Natural killer cell (primary cell): ENCODE measurements at regions not wholly inside any gene's neighbourhood (a gene's known extent, or its start where the extent isn't known, plus 50 kb on each side); places are given as distances from the start of the nearest gene placed in this dataset.

Experiments used
- ATAC-seq, 3 donors: fragments of 150-1000 bp in 2 of 3; fragments of 200-7000 bp in 1 of 3; cut with Tn5 transposase; 1 replicate in 1 of 3; 2 replicates in 2 of 3; pipeline ENCODE4 v1.10.0; 2021; ENCODE audit warnings: mild to moderate bottlenecking in 2 of 3, moderate library complexity in 2 of 3
- DNase-seq, 2 donors: peaks; one replicate each; pipeline versions ENCODE4 v3.0.0 to v3.0.0-alpha.2; 2013 to 2021; ENCODE audit warnings: mixed read lengths in 1 of 2
- H3K27ac ChIP-seq: one replicate; pipeline ENCODE4 v1.5.1; 2013; ENCODE audit warnings: mild to moderate bottlenecking, low read length
- H3K27me3 ChIP-seq: one replicate; pipeline ENCODE4 v1.6.1; 2013; ENCODE audit warnings: low read length; ENCODE audit not compliant: control insufficient read depth, insufficient read depth
- H3K36me3 ChIP-seq: one replicate; pipeline ENCODE4 v1.6.1; 2013; ENCODE audit warnings: low read length; ENCODE audit not compliant: control insufficient read depth, insufficient read depth
- H3K4me1 ChIP-seq: one replicate; pipeline ENCODE4 v1.6.1; 2013; ENCODE audit warnings: low read length; ENCODE audit not compliant: control insufficient read depth, insufficient read depth
- H3K4me3 ChIP-seq: one replicate; pipeline ENCODE4 v1.5.1; 2013; ENCODE audit warnings: low read length
- H3K9me3 ChIP-seq: one replicate; pipeline ENCODE4 v1.6.1; 2013; ENCODE audit warnings: low read length; ENCODE audit not compliant: control insufficient read depth, insufficient read depth
- H3K27ac Mint-ChIP-seq, 2 donors: one replicate each; pipeline ENCODE4 v1.8.0; 2022; ENCODE audit warnings: mild to moderate bottlenecking in 2 of 2, mixed read lengths in 2 of 2, moderate library complexity in 1 of 2
- H3K27me3 Mint-ChIP-seq, 2 donors: one replicate each; pipeline ENCODE4 v1.8.0; 2022; ENCODE audit warnings: low read depth in 2 of 2, mixed read lengths in 2 of 2
- H3K36me3 Mint-ChIP-seq: one replicate; pipeline ENCODE4 v1.8.0; 2022; ENCODE audit warnings: mixed read lengths
- H3K4me1 Mint-ChIP-seq, 2 donors: one replicate each; pipeline ENCODE4 v1.8.0; 2022; ENCODE audit warnings: mixed read lengths in 2 of 2
- H3K4me3 Mint-ChIP-seq: one replicate; pipeline ENCODE4 v1.8.0; 2022; ENCODE audit warnings: mild to moderate bottlenecking, moderate library complexity, mixed read lengths
- H3K9me3 Mint-ChIP-seq, 2 donors: one replicate each; pipeline ENCODE4 v1.8.0; 2022; ENCODE audit warnings: mixed read lengths in 2 of 2
- CTCF ChIP-seq: fragments of 200-600 bp; IDR thresholded peaks from one replicate; pipeline ENCODE4 v1.8.0; 2022; ENCODE audit warnings: antibody characterized with exemption
- WGBS: methylation state at CpG from one replicate; pipeline ENCODE4 v1.1.7; 2013; ENCODE audit warnings: missing lambda C conversion rate; ENCODE audit not compliant: insufficient coverage; 5-methylcytosine and 5-hydroxymethylcytosine counted together
- intact Hi-C: fragments of 100-400 bp; cut with micrococcal nuclease; formaldehyde crosslinking; loops from one replicate; pipeline ENCODE4 v1.14.2; 2022

DNA sequence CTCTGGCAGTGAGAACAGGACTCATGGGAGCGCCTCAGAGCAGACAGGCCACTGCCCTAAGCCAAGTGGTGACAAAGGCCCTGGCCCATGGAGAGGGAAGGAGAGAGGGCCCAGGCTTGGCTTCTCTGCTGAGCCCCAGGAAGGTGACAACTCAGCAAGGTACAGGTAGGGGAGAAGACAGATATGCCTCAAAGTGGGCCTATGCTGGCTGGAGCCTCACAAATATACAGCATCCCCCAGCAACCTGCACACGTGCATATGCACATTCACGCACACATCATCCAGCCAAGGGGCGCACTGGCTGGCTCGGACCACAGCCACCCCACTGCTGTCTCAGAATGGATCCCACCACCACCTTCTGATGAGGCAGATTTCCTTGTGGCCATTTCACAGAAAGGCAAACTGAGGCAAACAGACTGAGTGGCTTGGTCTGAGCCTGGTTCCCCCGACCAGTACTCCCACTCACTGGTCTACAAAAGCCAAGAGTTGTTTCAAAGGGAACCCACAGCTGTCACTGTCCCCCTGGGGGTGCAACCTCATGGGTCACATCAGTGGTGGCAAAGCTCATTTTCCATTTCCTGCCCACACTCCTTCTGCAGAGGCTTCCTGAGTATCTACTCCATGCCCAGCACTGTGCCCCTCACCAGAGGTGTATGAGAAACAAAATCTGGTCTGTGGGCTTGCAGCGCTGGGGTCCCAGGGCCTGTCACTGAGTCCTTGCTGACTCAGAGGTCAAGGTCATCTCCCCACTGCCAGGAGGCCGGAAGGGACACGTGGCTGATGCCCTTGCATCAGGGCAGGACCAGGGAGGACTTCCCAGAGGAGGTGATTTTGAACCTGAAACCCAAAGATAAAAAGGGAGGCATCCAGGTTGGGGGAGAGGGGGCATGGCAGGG, 67.3 kb upstream of the PRR5 start:
- no peaks in the 10 kb centered on the region for H3K36me3 ChIP-seq
- WGBS, result 70% methylated on average over 9 of the region's 9 CpGs
- Mint-ChIP-seq H3K36me3 (no peaks in the 10 kb centered on the region), H3K9me3 (peaks cover 5 to 8% of the 10 kb centered on the region in 2 donors), H3K27ac (peak overlapping the region in 1 of 2 donors; percentile 51), H3K4me3 (no peak overlapping the region), H3K27me3 (no peaks in the 10 kb centered on the region), H3K4me1 (peaks cover 5 to 18% of the 10 kb centered on the region in 2 donors)
- ATAC-seq (no peak), DNase-seq (no peak)
- H3K4me3 ChIP-seq, result no peak overlapping the region
- no peaks in the 10 kb centered on the region for H3K9me3 ChIP-seq
- intact Hi-C loops, result loop anchor here (5.0 kb wide), 1 partner anchor 33 kb away; no protein-coding TSS in a partner anchor
- H3K27ac ChIP-seq, result no peak overlapping the region
- no peak for TF ChIP-seq CTCF
- H3K4me1 ChIP-seq, result peaks cover 28% of the 10 kb centered on the region
- no peaks in the 10 kb centered on the region for H3K27me3 ChIP-seq

DNA sequence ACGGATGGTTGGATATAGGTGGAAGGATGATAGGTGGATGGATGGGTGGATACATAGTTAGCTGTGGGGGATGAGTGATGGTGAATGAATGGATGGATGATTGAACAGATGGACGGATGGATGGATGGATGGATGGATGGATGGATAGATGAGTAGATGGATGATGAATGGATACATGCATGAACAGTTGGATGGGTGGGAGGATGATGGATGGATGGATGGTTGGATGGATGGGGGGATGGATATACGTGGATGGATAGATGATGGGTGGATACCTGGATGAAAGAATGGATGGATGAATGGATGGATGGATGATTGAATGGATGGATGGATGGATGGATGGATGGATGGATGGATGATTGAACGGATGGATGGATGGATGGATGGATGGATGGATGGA, 68.4 kb upstream of the PRR5 start:
- no peaks in the 10 kb centered on the region for H3K27me3 Mint-ChIP-seq
- H3K27ac Mint-ChIP-seq, result no peak overlapping the region
- ATAC-seq (no peak), DNase-seq (no peak)
- H3K27ac ChIP-seq, result no peak overlapping the region
- 86% methylated on average over 4 of the region's 4 CpGs for WGBS
- TF ChIP-seq CTCF, result no peak
- peaks cover 5 to 8% of the 10 kb centered on the region in 2 donors for H3K9me3 Mint-ChIP-seq
- H3K36me3 Mint-ChIP-seq, result no peaks in the 10 kb centered on the region
- H3K4me1 ChIP-seq, result peaks cover 28% of the 10 kb centered on the region
- H3K4me3 ChIP-seq, result no peak overlapping the region
- intact Hi-C loops, result loop anchor here (5.0 kb wide), 1 partner anchor 34 kb away; no protein-coding TSS in a partner anchor
- H3K4me3 Mint-ChIP-seq, result no peak overlapping the region
- peaks cover 5 to 19% of the 10 kb centered on the region in 2 donors for H3K4me1 Mint-ChIP-seq
- H3K27me3 ChIP-seq, result no peaks in the 10 kb centered on the region
- H3K9me3 ChIP-seq, result no peaks in the 10 kb centered on the region
- H3K36me3 ChIP-seq, result no peaks in the 10 kb centered on the region

- Mint-ChIP-seq H3K9me3 (peaks cover 5 to 8% of the 10 kb centered on the region in 2 donors), H3K4me1 (peaks cover 5 to 19% of the 10 kb centered on the region in 2 donors), H3K36me3 (no peaks in the 10 kb centered on the region), H3K27me3 (no peaks in the 10 kb centered on the region), H3K4me3 (no peak overlapping the region), H3K27ac (no peak overlapping the region)
- Histone ChIP-seq H3K27me3 (no peaks in the 10 kb centered on the region), H3K27ac (peak overlapping the region; percentile 24), H3K9me3 (no peaks in the 10 kb centered on the region), H3K36me3 (no peaks in the 10 kb centered on the region), H3K4me3 (no peak overlapping the region), H3K4me1 (peaks cover 28% of the 10 kb centered on the region)
- peak; percentile 43 to 86 (median 74) for ATAC-seq
- TF ChIP-seq CTCF, result no peak
- DNase-seq, result peak in 1 of 2 donors; percentile 48
- WGBS, result 53% methylated on average over 7 of the region's 7 CpGs
- intact Hi-C loops, result loop anchor here (5.0 kb wide), 1 partner anchor 35 kb away; no protein-coding TSS in a partner anchor
Observed at GRCh38 chr22:44632541-44633396, 69.2 kb upstream of the PRR5 start.
